Left lung (tissue), 4 donors: ENCODE measurements at regions not wholly inside any gene's neighbourhood (a gene's known extent, or its start where the extent isn't known, plus 50 kb on each side); places are given as distances from the start of the nearest gene placed in this dataset.

ENCODE experiments used
- ATAC-seq: fragments of 200-7000 bp; cut with Tn5 transposase; one replicate; pipeline ENCODE4 v1.9.1; 2020; ENCODE audit warnings: moderate library complexity
- DNase-seq, 4 donors: peaks; one replicate each; pipeline ENCODE4 v3.0.0-alpha.2; 2013 to 2020
- H3K27ac ChIP-seq, 2 donors: fragments of 200-600 bp; sonication (generic) in 1 of 2; one replicate each; pipeline versions ENCODE4 v1.5.0 to v1.8.0; 2020 to 2021
- H3K27me3 ChIP-seq, 2 donors: fragments of 200-600 bp; sonication (generic) in 1 of 2; one replicate each; pipeline versions ENCODE4 v1.5.0 to v1.8.0; 2020 to 2021
- H3K36me3 ChIP-seq, 2 donors: fragments of 200-600 bp; sonication (generic) in 1 of 2; one replicate each; pipeline versions ENCODE4 v1.5.0 to v1.8.0; 2020 to 2021
- H3K4me1 ChIP-seq, 2 donors: fragments of 200-600 bp; one replicate each; pipeline ENCODE4 v1.8.0; 2021
- H3K4me3 ChIP-seq, 2 donors: fragments of 200-600 bp; sonication (generic) in 1 of 2; one replicate each; pipeline versions ENCODE4 v1.5.0 to v1.8.0; 2020 to 2021; ENCODE audit warnings: mild to moderate bottlenecking in 1 of 2
- H3K9me3 ChIP-seq, 2 donors: fragments of 200-600 bp; sonication (generic) in 1 of 2; one replicate each; pipeline versions ENCODE4 v1.5.0 to v1.8.0; 2020 to 2021
- intact Hi-C, 2 donors: fragments of 100-400 bp; cut with DNase I; formaldehyde crosslinking; loops; one replicate each; pipeline versions ENCODE4 v1.11.2 to v1.14.2; 2022
- TF ChIP-seq, protein P1 (sequence below), 2 donors: fragments of 200-600 bp; sonication (generic) in 1 of 2; IDR thresholded peaks; one replicate each; pipeline versions ENCODE4 v1.5.0 to v1.8.0; 2021; ENCODE audit warnings: antibody characterized with exemption in 2 of 2
- donor health status: DM: no; HTN: yes; CAD: no.
- donor health status: DM: no; HTN: no; CAD: no.

DNA sequence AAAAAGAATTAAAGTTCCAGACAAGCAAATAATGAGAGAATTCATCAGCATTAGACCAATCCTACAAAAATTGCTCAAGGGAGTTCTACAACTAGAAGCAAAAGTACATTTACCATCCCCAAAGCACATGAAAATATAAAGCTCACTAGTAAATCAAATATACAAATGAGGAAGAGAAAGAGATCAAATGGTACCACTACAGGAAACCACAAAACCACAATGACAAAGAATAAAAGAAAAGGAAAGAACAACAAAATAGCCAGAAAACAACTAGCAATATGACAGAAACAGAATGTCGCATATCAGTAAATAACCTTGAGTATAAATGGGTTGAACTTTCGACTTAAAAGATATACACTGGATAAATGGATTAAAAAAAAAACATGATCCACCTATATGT lies 739.0 kb downstream of the DTWD2 start:
- Histone ChIP-seq H3K36me3 (no peaks in the 10 kb centered on the region), H3K4me3 (no peak overlapping the region), H3K27ac (no peak overlapping the region), H3K27me3 (no peaks in the 10 kb centered on the region), H3K9me3 (peaks cover 0 to 38% of the 10 kb centered on the region in 2 donors), H3K4me1 (no peaks in the 10 kb centered on the region)
- ATAC-seq (no peak), DNase-seq (no peak)
- TF ChIP-seq, protein P1, sequence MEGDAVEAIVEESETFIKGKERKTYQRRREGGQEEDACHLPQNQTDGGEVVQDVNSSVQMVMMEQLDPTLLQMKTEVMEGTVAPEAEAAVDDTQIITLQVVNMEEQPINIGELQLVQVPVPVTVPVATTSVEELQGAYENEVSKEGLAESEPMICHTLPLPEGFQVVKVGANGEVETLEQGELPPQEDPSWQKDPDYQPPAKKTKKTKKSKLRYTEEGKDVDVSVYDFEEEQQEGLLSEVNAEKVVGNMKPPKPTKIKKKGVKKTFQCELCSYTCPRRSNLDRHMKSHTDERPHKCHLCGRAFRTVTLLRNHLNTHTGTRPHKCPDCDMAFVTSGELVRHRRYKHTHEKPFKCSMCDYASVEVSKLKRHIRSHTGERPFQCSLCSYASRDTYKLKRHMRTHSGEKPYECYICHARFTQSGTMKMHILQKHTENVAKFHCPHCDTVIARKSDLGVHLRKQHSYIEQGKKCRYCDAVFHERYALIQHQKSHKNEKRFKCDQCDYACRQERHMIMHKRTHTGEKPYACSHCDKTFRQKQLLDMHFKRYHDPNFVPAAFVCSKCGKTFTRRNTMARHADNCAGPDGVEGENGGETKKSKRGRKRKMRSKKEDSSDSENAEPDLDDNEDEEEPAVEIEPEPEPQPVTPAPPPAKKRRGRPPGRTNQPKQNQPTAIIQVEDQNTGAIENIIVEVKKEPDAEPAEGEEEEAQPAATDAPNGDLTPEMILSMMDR (IDR thresholded peaks at IDR 0.05) = no peak
- intact Hi-C loops = no loop called here

DNA sequence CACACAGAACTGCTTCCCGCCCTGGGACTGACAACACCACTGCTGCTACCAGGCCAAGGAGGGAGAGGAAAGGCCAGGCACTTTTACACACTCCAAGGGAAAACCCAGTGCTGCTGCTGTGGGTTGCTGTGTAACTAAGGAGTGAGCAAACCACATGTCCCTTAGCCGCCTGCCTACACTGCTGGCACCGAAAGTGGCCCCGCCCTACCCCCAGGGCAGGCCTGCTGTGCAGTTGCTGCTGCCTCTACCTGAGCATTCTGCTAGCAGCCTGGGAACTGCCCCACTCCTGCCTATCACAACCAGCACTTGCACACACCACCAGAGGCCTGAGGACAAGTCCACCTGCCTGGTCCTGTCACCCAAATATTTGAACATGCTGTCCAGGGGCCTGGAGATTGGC lies 740.9 kb downstream of the DTWD2 start:
- H3K4me1 ChIP-seq = no peaks in the 10 kb centered on the region
- peaks cover 0 to 38% of the 10 kb centered on the region in 2 donors for H3K9me3 ChIP-seq
- H3K27me3 ChIP-seq = no peaks in the 10 kb centered on the region
- H3K27ac ChIP-seq = no peak overlapping the region
- intact Hi-C loops = no loop called here
- H3K36me3 ChIP-seq = no peaks in the 10 kb centered on the region
- no peak overlapping the region for H3K4me3 ChIP-seq
- TF ChIP-seq, protein P1 (IDR thresholded peaks at IDR 0.05) = no peak
- ATAC-seq = no peak
- peak in 1 of 4 donors; percentile 32 for DNase-seq

DNA sequence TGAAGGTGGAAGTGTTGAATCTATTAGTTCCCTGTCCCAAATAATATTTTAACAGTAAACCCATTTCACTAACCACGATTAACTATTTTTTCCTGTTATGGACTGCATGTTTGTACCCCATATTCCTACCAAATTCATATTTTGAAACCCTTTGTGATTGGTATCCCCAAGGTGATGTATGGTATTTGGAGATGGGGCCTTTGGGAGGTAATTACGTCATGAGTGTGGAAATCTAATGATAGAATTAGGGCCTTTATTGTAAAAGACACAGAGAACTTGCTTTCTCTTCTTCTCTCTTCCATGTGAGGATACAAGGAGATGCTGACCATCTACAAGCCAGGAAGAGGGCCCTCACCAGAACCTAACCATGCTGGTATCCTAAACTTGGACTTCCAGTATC lies 744.7 kb downstream of the DTWD2 start:
- H3K27me3 ChIP-seq = no peaks in the 10 kb centered on the region
- H3K27ac ChIP-seq = no peak overlapping the region
- H3K4me3 ChIP-seq = no peak overlapping the region
- ATAC-seq = no peak
- H3K36me3 ChIP-seq = no peaks in the 10 kb centered on the region
- intact Hi-C loops = no loop called here
- peaks cover 0 to 15% of the 10 kb centered on the region in 2 donors for H3K9me3 ChIP-seq
- TF ChIP-seq, protein P1 (IDR thresholded peaks at IDR 0.05) = no peak
- no peak for DNase-seq
- no peaks in the 10 kb centered on the region for H3K4me1 ChIP-seq

DNA sequence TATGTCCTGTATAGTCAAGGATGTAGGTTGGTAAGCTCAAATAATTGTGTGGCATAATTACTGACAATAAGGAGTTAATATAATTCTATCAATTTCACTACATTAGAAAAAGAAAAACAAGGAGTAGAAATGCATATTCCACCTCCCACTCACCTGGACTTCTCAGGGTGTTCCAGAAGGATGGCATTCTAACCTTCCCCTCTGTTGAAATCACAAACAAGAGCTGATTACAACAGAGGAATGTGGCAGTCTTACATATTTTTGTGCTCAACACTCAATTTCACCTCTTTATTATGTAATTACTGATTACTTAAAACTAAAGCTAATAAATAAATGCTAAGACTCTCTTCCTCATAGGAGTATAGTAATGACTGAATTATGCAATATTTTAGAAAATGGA lies 745.3 kb downstream of the DTWD2 start:
- Histone ChIP-seq H3K27ac (no peak overlapping the region), H3K27me3 (no peaks in the 10 kb centered on the region), H3K4me3 (no peak overlapping the region), H3K4me1 (no peaks in the 10 kb centered on the region), H3K9me3 (peaks cover 0 to 10% of the 10 kb centered on the region in 2 donors), H3K36me3 (no peaks in the 10 kb centered on the region)
- TF ChIP-seq, protein P1 (IDR thresholded peaks at IDR 0.05) = no peak
- ATAC-seq (no peak), DNase-seq (no peak)
- intact Hi-C loops = no loop called here

DNA sequence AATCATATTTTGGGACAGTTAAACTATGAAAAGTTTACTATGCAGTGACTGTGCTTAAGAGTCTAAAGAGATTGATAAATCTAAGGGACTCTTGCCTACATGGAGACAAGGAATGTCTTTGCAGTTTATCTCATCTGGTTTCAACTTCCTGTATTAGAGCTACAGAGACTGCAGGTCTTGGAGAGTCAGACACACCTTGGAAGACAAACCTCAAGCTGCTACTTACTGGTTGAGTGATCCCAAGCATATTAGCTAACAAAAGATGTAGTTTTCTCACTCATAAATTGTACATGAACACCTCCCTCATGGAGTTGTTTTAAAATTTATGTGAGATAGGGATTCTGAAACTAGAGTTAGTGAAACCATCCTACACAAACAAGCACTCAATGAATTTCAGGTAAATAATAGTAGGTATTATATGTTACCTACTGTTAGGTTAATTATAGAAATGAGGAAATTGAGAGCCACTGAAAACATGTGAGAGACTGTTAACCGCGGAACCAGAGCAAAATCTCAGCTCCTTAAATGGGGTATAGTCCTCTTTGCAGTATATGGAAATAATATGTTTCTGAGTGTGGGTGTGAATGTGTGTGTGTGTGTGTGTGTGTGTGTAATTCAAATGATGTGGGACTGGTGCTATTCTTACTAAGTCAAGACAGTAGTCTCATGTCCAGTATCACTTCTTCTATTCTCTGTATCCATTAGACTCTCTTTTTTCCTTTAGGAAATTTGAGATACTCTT lies 752.1 kb downstream of the DTWD2 start:
- DNase-seq (no peak), ATAC-seq (no peak)
- H3K9me3 ChIP-seq = no peaks in the 10 kb centered on the region
- no peaks in the 10 kb centered on the region for H3K27me3 ChIP-seq
- no peak overlapping the region for H3K27ac ChIP-seq
- no peaks in the 10 kb centered on the region for H3K4me1 ChIP-seq
- TF ChIP-seq, protein P1 (IDR thresholded peaks at IDR 0.05) = no peak
- no peak overlapping the region for H3K4me3 ChIP-seq
- intact Hi-C loops = no loop called here
- no peaks in the 10 kb centered on the region for H3K36me3 ChIP-seq
